ENCODE measurements at regions not wholly inside any gene's neighbourhood (a gene's known extent, or its start where the extent isn't known, plus 50 kb on each side); places are given as distances from the start of the nearest gene placed in this dataset.

DNA sequence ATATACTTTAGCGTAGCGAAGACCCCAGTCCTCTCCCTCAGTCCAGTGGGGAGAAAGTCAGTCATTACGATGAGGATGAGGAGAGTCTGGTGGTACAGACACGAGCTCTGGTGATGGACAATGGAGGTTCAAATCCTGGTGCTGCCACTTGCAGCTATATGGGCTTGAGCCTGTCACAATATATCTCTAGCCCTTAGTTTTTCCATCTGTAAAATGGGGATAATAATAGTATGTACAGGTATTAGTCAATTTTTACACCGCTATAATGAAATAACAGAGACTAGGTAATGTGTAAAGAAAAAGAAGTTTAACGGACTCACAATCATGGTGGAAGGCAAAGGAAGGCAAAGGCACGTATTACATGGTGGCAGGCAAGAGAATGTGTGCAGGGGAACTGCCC lies 237.9 kb downstream of the BCAS1 start:
- TF ChIP-seq CTCF (IDR thresholded peaks at IDR 0.05) (no peak), POLR2A (IDR thresholded peaks at IDR 0.05) (no peak), POLR2AphosphoS5 (IDR thresholded peaks at IDR 0.05) (no peak)

All from breast epithelium (tissue), 3 donors.